WTC11 (cell line): ENCODE measurements at regions not wholly inside any gene's neighbourhood (a gene's known extent, or its start where the extent isn't known, plus 50 kb on each side); places are given as distances from the start of the nearest gene placed in this dataset.
"Not testable (repeated sequence)": the region's sequence is repeated elsewhere in the genome, so short reads cannot be mapped to it uniquely, and the experiment has no call there.

Experiments used
- ATAC-seq: fragments of 200-7000 bp; cut with Tn5 transposase; 2 replicates; pipeline ENCODE4 v1.10.0; 2021; ENCODE audit warnings: mild to moderate bottlenecking, moderate library complexity
- CTCF ChIA-PET: fragments of 300-600 bp; sonication (Branson Sonifier 250); formaldehyde crosslinking; loops from one replicate; lab custom pipeline; 2021; ENCODE audit warnings: antibody characterized with exemption; lab: Charles Lee
- POLR2A ChIA-PET: fragments of 350-600 bp; sonication (Branson Sonifier 250); formaldehyde crosslinking; loops from one replicate; lab custom pipeline; 2021; ENCODE audit warnings: antibody characterized with exemption; lab: Charles Lee
- DNase-seq: peaks from one replicate; pipeline ENCODE4 v3.0.0; 2021; ENCODE audit warnings: low spot score
- H3K27ac Mint-ChIP-seq: 2 replicates; pipeline ENCODE4 v1.8.0; 2021; ENCODE audit warnings: mixed read lengths
- H3K27me3 Mint-ChIP-seq: 2 replicates; pipeline ENCODE4 v1.8.0; 2021; ENCODE audit warnings: low read depth, mild to moderate bottlenecking, moderate library complexity, mixed read lengths
- H3K36me3 Mint-ChIP-seq: 2 replicates; pipeline ENCODE4 v1.8.0; 2021; ENCODE audit warnings: mixed read lengths
- H3K4me1 Mint-ChIP-seq: 2 replicates; pipeline ENCODE4 v1.8.0; 2022; ENCODE audit warnings: mixed read lengths
- H3K4me3 Mint-ChIP-seq: 2 replicates; pipeline ENCODE4 v1.8.0; 2021; ENCODE audit warnings: mild to moderate bottlenecking, moderate library complexity, mixed read lengths
- H3K9me3 Mint-ChIP-seq: 2 replicates; pipeline ENCODE4 v1.8.0; 2021; ENCODE audit warnings: mixed read lengths
- ARID4B ChIP-seq: sonication (generic); formaldehyde crosslinking; IDR thresholded peaks from 2 replicates; pipeline ENCODE4 v1.8.0; 2023; ENCODE audit warnings: missing genetic modification reagents, mild to moderate bottlenecking, borderline replicate concordance
- CREB1 ChIP-seq: sonication (generic); formaldehyde crosslinking; IDR thresholded peaks from 2 replicates; pipeline ENCODE4 v1.8.0; 2023; ENCODE audit warnings: mild to moderate bottlenecking, missing genetic modification reagents
- E2F1 ChIP-seq: sonication (generic); formaldehyde crosslinking; IDR thresholded peaks from 2 replicates; pipeline ENCODE4 v1.8.0; 2022; ENCODE audit warnings: mild to moderate bottlenecking, missing genetic modification reagents
- ETV6 ChIP-seq: sonication (generic); formaldehyde crosslinking; IDR thresholded peaks from 2 replicates; pipeline ENCODE4 v1.8.1; 2022; ENCODE audit warnings: mild to moderate bottlenecking, missing genetic modification reagents
- MAX ChIP-seq: sonication (generic); formaldehyde crosslinking; IDR thresholded peaks from 2 replicates; pipeline ENCODE4 v1.8.0; 2022; ENCODE audit warnings: mild to moderate bottlenecking, missing genetic modification reagents
- NFE2L1 ChIP-seq: sonication (generic); formaldehyde crosslinking; IDR thresholded peaks from 2 replicates; pipeline ENCODE4 v1.8.1; 2023; ENCODE audit warnings: missing genetic modification reagents
- NFYB ChIP-seq: sonication (generic); formaldehyde crosslinking; conservative IDR thresholded peaks from 2 replicates; pipeline ENCODE4 v1.8.0; 2022; ENCODE audit warnings: low read depth, missing genetic modification reagents
- NR1H2 ChIP-seq: sonication (generic); formaldehyde crosslinking; IDR thresholded peaks from 2 replicates; pipeline ENCODE4 v1.9.0; 2021; ENCODE audit warnings: mild to moderate bottlenecking, moderate library complexity, missing genetic modification reagents
- RORB ChIP-seq: fragments of 250-450 bp; sonication (Bioruptor Pico); IDR thresholded peaks from 2 replicates; pipeline ENCODE4 v1.9.0; 2021; ENCODE audit warnings: mild to moderate bottlenecking
- SOX15 ChIP-seq: fragments of 250-450 bp; sonication (Bioruptor Pico); IDR thresholded peaks from 2 replicates; pipeline ENCODE4 v1.9.0; 2021; ENCODE audit warnings: mild to moderate bottlenecking
- SP1 ChIP-seq: sonication (generic); formaldehyde crosslinking; conservative IDR thresholded peaks from 2 replicates; pipeline ENCODE4 v1.8.1; 2022; ENCODE audit warnings: missing genetic modification reagents
- ZNF121 ChIP-seq: sonication (generic); formaldehyde crosslinking; IDR thresholded peaks from 2 replicates; pipeline ENCODE4 v1.8.0; 2023; ENCODE audit warnings: missing genetic modification reagents
- ZNF263 ChIP-seq: sonication (generic); formaldehyde crosslinking; IDR thresholded peaks from 2 replicates; pipeline ENCODE4 v1.8.1; 2022; ENCODE audit warnings: low read depth, mild to moderate bottlenecking, moderate library complexity, missing genetic modification reagents
- ZNF281 ChIP-seq: sonication (generic); formaldehyde crosslinking; IDR thresholded peaks from 2 replicates; pipeline ENCODE4 v1.8.0; 2023; ENCODE audit warnings: mild to moderate bottlenecking, missing genetic modification reagents
- ZSCAN18 ChIP-seq: fragments of 250-450 bp; sonication (Bioruptor Pico); IDR thresholded peaks from 2 replicates; pipeline ENCODE4 v2.1.2; 2022; ENCODE audit warnings: mild to moderate bottlenecking, moderate library complexity

GRCh38 chr7:119964788-119965542, 308.0 kb upstream of the KCND2 start:
- Mint-ChIP-seq H3K4me3 (no peak overlapping the region), H3K9me3 (no peaks in the 10 kb centered on the region)
- DNase-seq (no peak), ATAC-seq (no peak)
- CTCF ChIA-PET = no interaction called here
- TF ChIP-seq ZNF121 (CRISPR knock-in tag) (no peak), ARID4B (CRISPR knock-in tag) (no peak)
- TF ChIP-seq, all 79 proteins: peak for 0
- H3K4me1 Mint-ChIP-seq = no peaks in the 10 kb centered on the region
- POLR2A ChIA-PET = no interaction called here
- no peaks in the 10 kb centered on the region for H3K36me3 Mint-ChIP-seq
- no peak overlapping the region for H3K27ac Mint-ChIP-seq
- no peaks in the 10 kb centered on the region for H3K27me3 Mint-ChIP-seq

GRCh38 chr7:119967221-119967620, 305.8 kb upstream of the KCND2 start:
- Mint-ChIP-seq H3K4me3 (no peak overlapping the region), H3K27me3 (no peaks in the 10 kb centered on the region)
- TF ChIP-seq NR1H2 (CRISPR knock-in tag) (no peak), RORB (no peak)
- TF ChIP-seq, all 79 proteins: peak for 0
- Mint-ChIP-seq H3K36me3 (no peaks in the 10 kb centered on the region), H3K4me1 (no peaks in the 10 kb centered on the region), H3K27ac (no peak overlapping the region), H3K9me3 (no peaks in the 10 kb centered on the region)
- DNase-seq (no peak), ATAC-seq (no peak)
- CTCF ChIA-PET = no interaction called here
- POLR2A ChIA-PET = no interaction called here

- H3K27ac Mint-ChIP-seq, POLR2A ChIA-PET: not testable (repeated sequence)
Measured at GRCh38 chr7:119968411-119968810, 304.6 kb upstream of the KCND2 start.

GRCh38 chr7:119969054-119969453, 303.9 kb upstream of the KCND2 start:
- CTCF ChIA-PET = no interaction called here
- no peaks in the 10 kb centered on the region for H3K9me3 Mint-ChIP-seq
- no peaks in the 10 kb centered on the region for H3K4me1 Mint-ChIP-seq
- no peak overlapping the region for H3K27ac Mint-ChIP-seq
- DNase-seq = no peak
- no peak for ATAC-seq
- no peaks in the 10 kb centered on the region for H3K36me3 Mint-ChIP-seq
- no peak overlapping the region for H3K4me3 Mint-ChIP-seq
- TF ChIP-seq ZNF121 (CRISPR knock-in tag) = no peak
- TF ChIP-seq NFE2L1 (CRISPR knock-in tag) = no peak
- POLR2A ChIA-PET = no interaction called here
- no peaks in the 10 kb centered on the region for H3K27me3 Mint-ChIP-seq

More at GRCh38 chr7:119968411-119968810, 304.6 kb upstream of the KCND2 start:
- ATAC-seq, H3K27me3 Mint-ChIP-seq, H3K36me3 Mint-ChIP-seq, H3K4me3 Mint-ChIP-seq, DNase-seq, H3K4me1 Mint-ChIP-seq, CTCF ChIA-PET, H3K9me3 Mint-ChIP-seq: not testable (repeated sequence)

GRCh38 chr7:119969763-119970162, 303.2 kb upstream of the KCND2 start:
- Mint-ChIP-seq H3K36me3 (no peaks in the 10 kb centered on the region), H3K9me3 (no peaks in the 10 kb centered on the region)
- no peak for ATAC-seq
- TF ChIP-seq ZNF263 = no peak
- no peak for TF ChIP-seq ZNF281
- no peak for TF ChIP-seq ETV6 (CRISPR knock-in tag)
- TF ChIP-seq NR1H2 (CRISPR knock-in tag) = no peak
- TF ChIP-seq CREB1 (CRISPR knock-in tag) = no peak
- TF ChIP-seq SP1 (CRISPR knock-in tag) = no peak
- no peak for TF ChIP-seq NFYB
- no peak for TF ChIP-seq E2F1
- TF ChIP-seq MAX (CRISPR knock-in tag) = no peak
- no peak for TF ChIP-seq ZSCAN18 (CRISPR knock-in tag)
- no peak for TF ChIP-seq SOX15 (CRISPR knock-in tag)
- TF ChIP-seq, all 79 proteins: peak for 0
- Mint-ChIP-seq H3K27me3 (no peaks in the 10 kb centered on the region), H3K4me3 (no peak overlapping the region), H3K4me1 (no peaks in the 10 kb centered on the region), H3K27ac (no peak overlapping the region)
- ChIA-PET POLR2A (no interaction called here), CTCF (no interaction called here)
- DNase-seq = no peak
